HTR-8/SVneo (cell line): ENCODE measurements at regions not wholly inside any gene's neighbourhood (a gene's known extent, or its start where the extent isn't known, plus 50 kb on each side); places are given as distances from the start of the nearest gene placed in this dataset.
"Not testable (repeated sequence)": the region's sequence is repeated elsewhere in the genome, so short reads cannot be mapped to it uniquely, and the experiment has no call there.

Experiments used
- DNase-seq: peaks from one replicate; pipeline ENCODE4 v3.0.0; 2011; ENCODE audit warnings: low spot score, mixed read lengths; ENCODE audit not compliant: insufficient read length
- FAIRE-seq: peaks from 2 replicates; lab custom pipeline; 2011; peaks lifted over from hg19 to GRCh38; lab: Jason Lieb, UNC

DNA sequence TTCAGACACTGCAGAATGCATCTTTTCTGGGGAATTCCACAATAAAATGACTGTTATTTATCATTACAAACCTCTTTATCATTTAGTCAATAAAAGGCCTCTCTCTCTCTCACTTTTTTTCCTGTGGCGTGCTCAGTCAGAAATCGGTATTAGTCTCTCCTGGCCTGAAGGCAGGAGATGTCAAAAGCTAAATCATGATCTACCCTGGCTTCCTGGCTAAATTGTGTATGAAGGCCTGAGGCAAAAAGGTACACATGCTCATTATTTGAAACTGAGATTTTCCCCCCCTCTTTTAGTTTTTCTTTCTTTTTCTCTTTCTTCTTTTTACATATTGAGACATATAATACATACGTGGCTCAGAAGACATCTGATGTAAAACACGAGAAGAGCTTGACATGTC, 375.0 kb upstream of the SLC35B3 start:
- DNase-seq (no peak), FAIRE-seq (no peak)

DNA sequence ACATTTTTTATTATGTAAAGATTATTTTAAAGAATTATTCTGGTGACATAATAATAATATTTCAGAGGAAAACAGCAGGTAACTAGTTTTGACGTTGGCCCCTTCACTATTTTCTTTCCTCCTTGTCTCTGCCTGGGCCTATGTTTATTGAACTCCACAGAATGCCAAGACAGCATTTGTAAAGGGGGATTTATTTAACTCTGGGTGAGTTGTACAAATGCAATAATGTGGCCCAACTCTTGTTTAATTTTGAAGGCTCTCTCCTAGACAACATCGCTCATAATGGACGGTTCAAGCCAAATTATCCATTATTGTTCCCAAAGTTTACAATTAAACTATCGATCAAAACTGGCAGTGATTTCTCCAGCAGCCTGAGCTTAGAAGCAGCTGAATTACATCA, 374.3 kb upstream of the SLC35B3 start:
- DNase-seq (no peak), FAIRE-seq (no peak)

DNA sequence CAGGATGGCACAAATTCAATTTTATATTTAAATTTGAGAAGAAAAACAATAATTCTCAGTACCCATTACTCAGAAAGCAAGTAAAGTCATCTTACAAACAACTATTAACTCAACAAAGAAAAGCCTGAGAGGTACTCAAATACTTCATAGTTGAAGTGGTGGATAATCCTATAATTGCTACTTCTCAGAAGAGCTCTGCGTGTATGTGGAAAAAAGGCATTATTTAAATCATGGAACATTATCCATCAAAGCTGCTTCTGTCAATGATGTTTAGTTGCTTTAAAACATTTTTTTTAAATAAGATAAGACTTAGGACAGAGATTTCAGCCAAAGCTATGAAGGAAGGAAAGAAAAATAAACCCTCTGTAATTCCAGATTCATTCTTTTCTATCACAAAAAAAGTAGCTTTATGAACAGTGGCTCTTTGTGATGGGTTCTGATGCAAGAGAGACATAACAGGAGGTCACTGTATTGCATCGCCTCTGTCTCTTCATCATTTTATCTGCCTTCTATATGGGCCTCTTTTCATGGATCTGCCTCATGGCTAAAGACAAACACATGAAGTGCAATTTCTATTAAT, 367.9 kb upstream of the SLC35B3 start:
- no peak for FAIRE-seq
- DNase-seq, result no peak

DNA sequence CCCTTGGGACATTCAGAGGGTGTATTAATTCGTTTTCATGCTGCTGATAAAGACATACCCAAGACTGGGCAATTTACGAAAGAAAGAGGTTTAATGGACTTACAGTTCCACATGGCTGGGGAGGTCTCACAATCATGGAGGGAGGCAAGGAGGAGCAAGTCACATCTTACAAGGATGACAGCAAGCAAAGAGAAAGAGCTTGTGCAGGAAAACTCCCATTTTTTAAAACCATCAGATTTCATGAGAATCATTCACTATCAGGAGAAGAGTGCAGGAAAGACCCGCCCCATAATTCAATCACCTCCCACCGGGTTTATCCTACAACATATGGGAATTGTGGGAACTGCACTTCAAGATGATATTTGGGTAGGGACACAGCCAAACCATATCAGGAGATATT, 367.1 kb upstream of the SLC35B3 start:
- not testable (repeated sequence) for DNase-seq, FAIRE-seq

DNA sequence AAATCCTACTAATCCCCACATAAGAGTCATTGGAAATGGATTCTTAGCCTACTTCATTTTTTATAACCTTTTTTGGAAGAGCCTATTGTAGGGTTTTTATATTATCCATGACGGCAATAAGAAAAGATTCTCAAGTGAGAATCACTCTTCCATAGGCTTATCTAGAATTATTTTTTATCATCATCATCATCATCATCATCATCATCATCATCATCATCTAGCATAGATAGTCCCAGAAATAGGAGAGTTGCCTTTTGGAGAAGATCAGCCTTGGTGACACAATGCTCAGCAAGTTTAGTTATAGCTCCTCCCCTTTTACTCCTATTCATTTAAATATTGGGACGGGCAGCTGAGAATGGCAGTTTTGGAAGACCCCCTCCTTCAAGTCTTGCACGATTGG, 359.1 kb upstream of the SLC35B3 start:
- no peak for FAIRE-seq
- DNase-seq, result no peak

DNA sequence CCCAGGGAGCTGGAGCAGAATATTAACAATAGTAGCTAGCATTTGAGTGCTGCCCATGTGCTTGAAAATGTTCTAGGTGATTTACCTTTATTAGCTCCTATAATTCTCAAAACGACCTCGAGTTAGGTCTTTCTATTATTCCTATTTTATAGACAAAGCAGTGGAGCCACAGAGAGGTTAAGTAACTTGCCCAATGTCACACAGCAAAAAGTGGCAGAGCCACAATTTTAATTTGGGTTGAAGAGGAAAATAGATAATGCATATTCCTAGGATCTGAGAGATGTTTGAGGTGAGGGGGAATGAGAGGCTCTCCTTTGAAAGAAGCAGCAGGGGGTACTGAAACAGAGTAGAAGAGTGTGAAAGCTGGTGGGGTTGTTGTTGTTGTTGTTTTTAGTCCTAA, 354.5 kb upstream of the SLC35B3 start:
- no peak for DNase-seq
- no peak for FAIRE-seq

DNA sequence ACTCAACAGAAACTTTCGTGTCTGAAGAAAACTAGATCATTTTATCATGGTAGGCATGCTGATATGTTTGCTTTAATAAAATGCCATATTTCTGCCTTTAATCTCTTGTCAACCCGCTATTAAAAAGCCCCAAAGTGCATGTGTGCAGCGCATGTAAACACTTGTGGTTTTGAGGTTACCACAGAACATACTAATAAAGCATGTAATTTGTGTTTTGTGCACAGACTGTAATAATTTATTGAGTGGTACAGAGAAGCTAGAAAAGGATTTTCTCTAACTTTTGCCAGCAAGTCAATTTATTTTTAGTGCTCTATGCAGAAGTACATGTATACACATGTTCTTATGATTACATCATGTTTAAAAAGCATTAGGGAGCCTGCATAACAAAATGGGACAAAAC, 349.9 kb upstream of the SLC35B3 start:
- no peak for FAIRE-seq

DNA sequence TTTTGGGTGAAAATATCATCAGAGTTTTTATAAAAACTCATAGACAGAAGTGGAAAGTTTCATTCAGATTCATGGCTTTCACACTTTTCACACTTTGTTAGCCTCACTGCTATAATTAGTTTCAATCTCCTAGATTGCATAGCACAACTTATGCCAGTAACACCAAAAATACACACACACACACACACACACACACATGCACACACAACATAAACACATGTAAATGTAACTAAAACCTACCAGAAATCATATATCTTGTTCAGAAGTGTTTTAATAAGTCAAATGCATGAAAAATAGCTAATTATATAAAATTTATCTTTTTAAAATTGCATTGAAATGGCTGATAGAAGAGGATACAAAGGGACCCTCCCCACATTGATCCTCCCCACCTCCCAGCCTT, 347.8 kb upstream of the SLC35B3 start:
- DNase-seq, result no peak
- FAIRE-seq, result no peak

More for the DNA sequence above, 349.9 kb upstream of the SLC35B3 start:
- DNase-seq, result no peak

DNA sequence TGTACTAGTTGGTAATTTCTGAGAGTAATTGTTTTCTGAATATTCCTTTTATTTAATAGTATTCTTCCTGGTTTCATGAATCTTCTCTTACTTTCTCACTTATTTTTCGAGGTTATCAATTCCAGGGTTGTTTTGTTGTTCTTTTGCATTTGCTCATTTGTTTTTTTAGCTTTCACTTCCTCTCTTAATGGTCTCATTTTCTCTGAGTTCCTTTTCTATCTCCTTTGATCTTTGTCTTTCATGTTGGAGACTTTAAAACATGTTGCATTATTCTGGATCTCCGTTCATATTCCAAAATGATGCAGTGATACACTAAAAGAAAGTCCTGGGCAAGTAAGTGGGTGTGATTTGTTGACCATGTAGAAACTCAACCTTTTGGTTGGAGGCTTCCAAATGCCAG, 345.3 kb upstream of the SLC35B3 start:
- no peak for FAIRE-seq
- no peak for DNase-seq

DNA sequence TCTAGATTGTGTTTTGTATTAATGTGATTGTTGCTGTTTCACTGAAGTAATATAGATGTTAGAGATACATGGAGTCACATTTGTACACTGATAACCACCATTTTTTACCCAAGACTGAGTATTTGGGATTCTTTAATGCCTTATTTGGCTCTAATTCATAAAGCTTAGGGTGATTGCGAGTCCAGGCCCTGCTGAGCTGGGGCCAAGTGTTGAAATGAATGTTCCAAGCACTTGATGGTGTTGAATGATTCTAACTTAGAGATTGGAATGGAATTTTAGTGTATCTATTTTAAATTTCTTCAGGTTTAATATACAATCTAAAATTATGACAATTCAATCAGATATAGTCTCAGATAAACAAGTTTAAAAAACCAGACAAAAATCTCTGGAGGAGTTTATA, 329.4 kb upstream of the SLC35B3 start:
- no peak for FAIRE-seq
- no peak for DNase-seq

DNA sequence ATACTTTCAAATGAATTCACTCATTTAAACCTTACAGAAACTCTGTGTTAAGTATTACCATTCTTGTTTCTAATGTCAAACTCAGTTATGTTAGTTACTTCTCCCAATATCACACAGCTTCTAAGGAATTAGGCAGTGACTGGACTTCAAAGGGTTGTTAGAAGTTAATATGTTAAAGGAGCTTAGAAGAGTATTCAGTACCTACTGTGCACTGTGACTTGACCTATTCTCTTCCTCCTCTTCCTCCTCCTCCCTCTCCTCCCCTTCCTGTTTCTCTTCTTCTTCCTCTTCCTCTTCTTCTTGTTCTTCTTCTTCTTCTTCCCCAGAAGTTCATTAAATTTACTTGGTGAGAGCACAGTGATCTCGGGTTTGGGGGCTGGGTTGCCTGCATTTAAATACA, 325.6 kb upstream of the SLC35B3 start:
- DNase-seq (no peak), FAIRE-seq (no peak)

DNA sequence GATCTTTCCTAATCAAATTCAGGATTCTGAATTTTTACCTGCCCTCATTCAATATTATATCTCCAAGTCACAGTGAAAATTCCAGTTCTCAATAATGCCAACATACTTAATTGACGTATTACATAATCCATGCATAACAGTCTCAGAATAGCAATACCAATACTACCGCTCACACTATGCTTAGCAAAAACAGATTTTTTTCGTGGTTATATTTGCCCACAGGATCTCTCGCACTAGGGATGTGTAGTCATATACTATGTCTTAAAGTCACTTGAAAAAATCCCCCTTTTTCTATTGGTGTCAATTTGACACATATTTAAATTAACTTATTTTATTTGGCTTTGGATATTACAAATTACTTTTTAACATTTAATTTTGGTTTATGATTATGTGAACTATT, 323.1 kb upstream of the SLC35B3 start:
- DNase-seq, result no peak
- no peak for FAIRE-seq

DNA sequence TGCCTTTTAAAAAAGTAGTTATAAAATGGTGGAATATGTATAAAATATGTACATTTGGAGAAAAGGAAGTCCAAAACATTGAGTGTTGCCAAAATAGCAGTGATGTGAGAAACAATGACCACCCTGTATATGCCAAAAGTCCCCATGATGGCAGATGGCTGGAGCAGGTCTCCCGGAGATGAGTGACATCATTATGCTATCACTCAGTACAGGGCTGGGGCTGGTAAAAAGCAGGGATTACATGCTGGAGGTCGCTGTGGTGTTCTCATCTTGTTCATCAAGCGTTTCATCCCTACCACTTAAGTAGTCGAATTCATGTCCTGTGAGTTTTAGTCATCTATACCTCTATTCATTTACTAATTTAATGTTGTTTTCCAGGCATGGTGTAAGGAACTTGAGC, 315.3 kb upstream of the SLC35B3 start:
- no peak for FAIRE-seq
- no peak for DNase-seq

DNA sequence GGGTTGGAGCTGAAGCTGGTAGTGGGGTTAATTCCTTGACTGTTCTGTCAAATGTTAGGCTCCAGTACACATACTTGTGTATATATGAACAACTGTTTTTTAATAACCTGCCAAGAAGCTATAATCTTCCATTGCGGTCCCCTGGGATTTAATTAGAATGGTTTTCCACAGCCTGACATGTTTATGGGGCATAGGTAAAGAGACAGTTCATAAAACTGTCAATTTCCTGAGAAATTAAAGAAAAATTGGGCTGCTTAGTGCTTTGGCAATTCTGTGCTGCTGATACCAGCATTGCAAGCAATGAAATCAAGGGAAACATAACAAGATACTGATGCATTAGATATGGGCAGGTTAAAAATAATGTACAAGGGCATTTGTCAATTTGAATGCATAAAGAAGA, 314.1 kb upstream of the SLC35B3 start:
- DNase-seq (no peak), FAIRE-seq (no peak)

DNA sequence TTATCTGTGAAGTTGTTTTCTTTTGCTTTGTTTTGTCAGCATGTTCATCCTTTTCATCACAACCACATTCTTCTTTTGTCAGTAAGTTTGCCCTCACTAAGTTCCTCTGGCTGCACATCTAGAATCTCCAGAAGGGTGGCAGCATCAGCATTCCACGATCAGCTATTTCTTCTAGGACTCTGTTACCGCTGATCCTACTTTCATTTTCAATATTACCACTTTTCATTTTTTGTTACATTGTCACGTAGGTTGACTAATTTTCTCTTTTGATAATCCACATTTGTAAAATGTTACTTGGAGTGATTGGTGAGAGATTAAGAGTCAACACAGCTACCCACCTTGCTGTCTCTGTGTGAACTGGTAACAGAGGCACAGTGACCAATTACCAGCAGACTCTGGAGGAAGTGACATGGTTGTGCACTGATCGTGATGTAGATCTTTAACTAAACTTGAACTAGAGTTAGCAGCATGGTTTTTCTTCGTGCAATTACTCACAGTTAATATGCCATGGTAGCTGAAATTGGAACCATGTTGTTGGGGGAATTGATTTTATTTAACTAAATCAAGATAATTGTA, 307.9 kb upstream of the SLC35B3 start:
- FAIRE-seq (peak; percentile 76), DNase-seq (peak; percentile 22)

DNA sequence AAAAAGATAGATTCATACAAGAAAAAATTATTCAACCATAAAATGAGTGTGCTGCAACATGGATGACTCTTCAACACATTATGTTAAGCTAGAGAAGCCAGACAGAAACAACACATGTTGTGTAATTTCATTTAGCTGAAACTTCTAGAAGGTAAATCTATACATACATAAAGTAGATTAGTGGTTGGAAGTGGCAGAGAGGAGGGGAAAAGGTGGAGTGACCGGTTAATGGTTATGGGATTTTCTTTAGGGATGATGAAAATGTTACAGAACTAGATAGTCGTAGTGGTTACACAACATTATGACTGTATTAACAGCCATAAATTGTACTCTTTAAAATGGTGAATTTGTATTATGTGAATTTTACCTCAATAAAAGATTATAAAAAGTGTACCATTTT, 304.1 kb upstream of the SLC35B3 start:
- no peak for DNase-seq
- no peak for FAIRE-seq

DNA sequence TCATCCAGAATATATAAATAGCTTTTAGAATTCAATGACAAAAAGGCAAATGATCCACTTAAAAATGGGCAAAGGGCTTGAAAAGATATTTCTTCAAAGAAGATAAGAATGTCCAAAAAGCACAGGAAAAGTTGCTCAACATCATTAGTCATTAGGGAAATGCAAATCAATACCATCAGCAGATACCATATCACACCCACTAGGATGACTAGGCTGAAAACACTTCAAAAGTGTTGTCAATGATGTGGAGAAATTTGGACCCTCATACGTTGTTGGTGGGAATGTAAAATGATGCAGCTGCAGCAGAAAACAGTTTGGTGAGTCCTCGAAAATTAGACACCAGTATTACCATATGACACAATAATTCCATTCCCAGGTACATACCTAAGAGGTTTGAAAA, 303.6 kb upstream of the SLC35B3 start:
- DNase-seq (no peak), FAIRE-seq (no peak)

DNA sequence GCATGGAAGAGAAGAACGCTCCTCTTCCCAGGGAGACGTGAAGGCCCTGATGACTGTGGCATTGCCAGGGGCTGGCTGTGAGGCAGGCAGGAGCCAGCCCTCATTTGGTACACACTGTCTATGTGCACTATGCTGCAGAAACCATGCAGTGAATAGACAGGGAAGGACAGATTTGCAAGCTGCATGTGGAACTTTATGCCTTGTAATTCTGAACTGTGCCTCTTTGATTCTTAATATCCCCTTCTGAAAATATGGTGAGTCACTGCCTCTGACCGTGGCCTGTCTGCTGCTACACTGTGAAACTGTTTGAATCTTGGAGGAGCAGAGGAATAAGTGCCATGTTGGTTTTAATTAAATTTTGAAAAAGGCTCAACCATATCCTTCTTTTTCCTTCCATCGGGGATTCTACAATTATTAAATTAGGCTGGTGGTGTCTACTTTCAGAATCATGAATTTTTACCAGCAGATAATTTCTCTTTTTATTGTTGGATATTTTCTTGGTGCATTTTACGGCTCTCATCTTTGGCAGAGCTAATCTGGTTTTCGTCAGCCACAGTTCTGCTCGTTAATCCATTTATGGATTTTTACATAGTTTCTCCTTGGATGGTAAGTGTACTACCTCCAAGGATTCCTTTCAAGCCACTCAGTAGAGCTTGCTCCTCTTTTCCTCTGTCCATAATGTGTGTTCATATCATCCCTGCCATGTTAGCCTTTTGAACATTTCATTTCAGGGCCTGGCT, 301.0 kb upstream of the SLC35B3 start:
- DNase-seq (no peak), FAIRE-seq (no peak)

DNA sequence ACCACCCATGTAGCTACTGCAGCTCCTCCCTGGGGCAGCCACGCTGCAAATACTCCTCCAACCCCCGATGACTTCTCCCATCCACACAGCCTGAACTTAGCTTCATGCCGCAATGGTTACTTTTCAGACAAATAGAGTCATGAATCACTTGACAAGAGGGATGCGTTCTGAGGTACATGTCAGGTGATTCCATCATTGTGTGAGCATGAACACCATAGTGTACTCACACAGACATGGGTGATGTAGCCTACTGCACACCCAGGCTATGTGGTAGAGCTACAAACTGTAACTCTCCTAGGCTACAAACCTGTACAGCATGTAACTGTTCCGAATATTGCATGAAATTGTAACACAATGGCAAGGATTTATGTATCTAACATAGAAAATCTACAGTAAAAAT, 298.5 kb upstream of the SLC35B3 start:
- FAIRE-seq, result peak; percentile 68
- DNase-seq, result no peak

DNA sequence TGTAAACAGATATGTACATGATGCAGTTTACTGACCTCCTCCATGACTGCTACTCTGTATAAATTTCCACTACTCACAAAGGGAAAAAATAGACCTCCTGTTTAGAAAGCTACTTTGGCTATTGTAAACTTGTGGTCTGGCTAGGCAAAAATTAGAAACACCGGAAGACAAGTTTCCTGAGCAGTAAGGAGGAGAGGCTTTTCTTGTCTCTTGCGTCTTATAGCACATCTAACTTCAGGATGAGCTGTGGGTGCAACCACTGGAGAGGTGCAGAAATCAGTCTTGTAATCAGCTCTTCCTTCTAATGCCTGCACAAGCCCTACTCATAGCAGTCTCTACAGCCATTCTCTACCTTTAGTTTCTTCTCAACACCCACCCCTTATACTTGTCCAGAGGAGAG, 296.5 kb upstream of the SLC35B3 start:
- DNase-seq (no peak), FAIRE-seq (no peak)

DNA sequence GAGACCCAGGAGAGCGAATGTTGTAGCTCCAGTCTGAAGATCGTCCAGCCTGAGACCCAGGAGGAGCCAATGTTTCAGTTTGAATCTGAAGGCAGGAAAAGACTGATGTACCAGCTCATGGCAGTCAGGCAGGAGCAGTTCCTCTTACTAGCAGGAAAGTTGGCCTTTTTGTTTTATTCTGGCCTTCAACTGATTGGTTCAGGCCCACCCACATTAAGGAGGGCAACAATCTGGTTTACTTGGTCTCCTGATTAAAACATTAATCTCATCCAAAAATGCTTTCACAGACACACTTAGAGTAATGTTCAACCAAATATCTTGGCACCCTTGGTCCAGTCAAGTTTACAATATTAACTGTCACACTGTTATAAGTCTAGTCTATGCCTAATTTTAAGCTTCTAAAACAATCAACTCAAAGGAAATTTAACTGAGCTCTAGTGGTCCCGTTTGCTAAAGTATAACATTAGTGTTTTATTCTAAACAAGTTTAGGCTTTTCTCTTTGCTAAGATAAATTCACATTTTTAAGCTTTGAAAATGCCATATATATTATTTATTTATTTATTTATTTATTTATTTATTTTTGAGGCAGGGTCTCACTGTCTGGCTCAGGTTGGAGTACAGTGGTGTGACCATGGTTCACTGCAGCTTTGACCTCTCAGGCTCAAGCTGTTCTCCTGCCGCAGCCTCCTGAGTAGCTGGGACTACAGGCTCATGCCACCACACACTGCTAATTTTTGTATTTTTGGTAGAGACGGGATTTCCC, 275.5 kb upstream of the SLC35B3 start:
- no peak for FAIRE-seq
- no peak for DNase-seq
